ENCODE measurements at regions not wholly inside any gene's neighbourhood (a gene's known extent, or its start where the extent isn't known, plus 50 kb on each side); places are given as distances from the start of the nearest gene placed in this dataset.

DNA sequence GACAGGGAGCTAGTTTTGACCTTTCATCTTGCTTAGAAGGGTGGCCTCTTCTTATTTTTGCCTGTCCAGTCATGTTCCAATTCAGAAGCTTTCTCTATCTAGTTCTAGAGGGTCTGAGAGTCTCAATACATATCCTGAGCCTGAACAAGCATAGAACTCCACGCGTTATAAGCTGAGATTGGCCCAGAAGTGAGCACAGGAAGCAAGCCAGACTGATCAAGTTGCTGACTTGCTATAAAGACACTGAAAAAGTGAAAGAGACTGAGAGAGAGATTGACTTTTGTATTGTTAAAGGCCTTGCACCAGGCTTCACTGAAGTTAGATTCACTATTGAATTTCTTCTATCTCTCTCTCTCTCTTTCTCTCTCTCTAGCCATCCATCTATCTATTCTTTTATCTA is 142.7 kb upstream of the DOCK10 start:
- Histone ChIP-seq H2BK12ac (ENCODE audit: low read length in 2 of 2) (no peak overlapping the region), H3K4ac (ENCODE audit: low read depth in 1 of 2, low read length in 2 of 2) (no peak overlapping the region), H3K9me3 (ENCODE audit: control insufficient read depth, low read length) (no peaks in the 10 kb centered on the region), H3K27ac (ENCODE audit: low read length, poor library complexity, severe bottlenecking) (no peak overlapping the region), H2AK5ac (ENCODE audit: low read length, severe bottlenecking) (no peak overlapping the region), H3K4me3 (ENCODE audit: insufficient read depth in 1 of 2, low read depth in 1 of 2, low read length in 2 of 2) (no peak overlapping the region), H2BK15ac (ENCODE audit: low read depth, poor library complexity, severe bottlenecking) (no peak overlapping the region), H4K8ac (ENCODE audit: low read length) (no peak overlapping the region), H3K23ac (ENCODE audit: low read length in 2 of 2) (no peak overlapping the region), H3K18ac (ENCODE audit: low read depth in 1 of 2, low read length in 2 of 2) (no peak overlapping the region), H2AFZ (ENCODE audit: low read depth, low read length) (no peak overlapping the region), H3K27me3 (ENCODE audit: control insufficient read depth in 1 of 2, insufficient read depth in 1 of 2, low read length in 2 of 2) (no peaks in the 10 kb centered on the region), H3K36me3 (ENCODE audit: control insufficient read depth in 1 of 2, insufficient read depth in 2 of 2, low read depth in 1 of 2, low read length in 2 of 2) (no peaks in the 10 kb centered on the region), H3K79me1 (replicated peaks; ENCODE audit: low read length, poor library complexity, severe bottlenecking) (no peaks in the 10 kb centered on the region), H3K4me2 (ENCODE audit: low read length, poor library complexity, severe bottlenecking) (no peak overlapping the region), H4K91ac (ENCODE audit: low read length) (no peak overlapping the region), H2BK5ac (ENCODE audit: low read depth, low read length, poor library complexity, severe bottlenecking) (no peak overlapping the region), H3K9ac (ENCODE audit: low read length) (no peak overlapping the region), H2BK120ac (ENCODE audit: low read depth, low read length) (no peak overlapping the region), H3K14ac (ENCODE audit: low read length in 2 of 2) (no peak overlapping the region), H3K4me1 (ENCODE audit: control insufficient read depth, insufficient read depth, low read depth, low read length) (no peaks in the 10 kb centered on the region)
- WGBS = 93% methylated on average over 2 of the region's 2 CpGs
- DNase-seq = no peak

GRCh38 chr2:225182126-225182525 is 139.9 kb upstream of the DOCK10 start:
- no peaks in the 10 kb centered on the region for H3K9me3 ChIP-seq (ENCODE audit: control insufficient read depth, low read length)
- H3K4ac ChIP-seq (ENCODE audit: low read depth in 1 of 2, low read length in 2 of 2) = no peak overlapping the region
- no peak overlapping the region for H3K23ac ChIP-seq (ENCODE audit: low read length in 2 of 2)
- H3K4me3 ChIP-seq (ENCODE audit: insufficient read depth in 1 of 2, low read depth in 1 of 2, low read length in 2 of 2) = no peak overlapping the region
- no peak overlapping the region for H3K14ac ChIP-seq (ENCODE audit: low read length in 2 of 2)
- no peak overlapping the region for H2BK5ac ChIP-seq (ENCODE audit: low read depth, low read length, poor library complexity, severe bottlenecking)
- no peak overlapping the region for H3K18ac ChIP-seq (ENCODE audit: low read depth in 1 of 2, low read length in 2 of 2)
- H2BK120ac ChIP-seq (ENCODE audit: low read depth, low read length) = no peak overlapping the region
- H3K79me1 ChIP-seq (replicated peaks; ENCODE audit: low read length, poor library complexity, severe bottlenecking) = no peaks in the 10 kb centered on the region
- H2BK12ac ChIP-seq (ENCODE audit: low read length in 2 of 2) = no peak overlapping the region
- no peaks in the 10 kb centered on the region for H3K36me3 ChIP-seq (ENCODE audit: control insufficient read depth in 1 of 2, insufficient read depth in 2 of 2, low read depth in 1 of 2, low read length in 2 of 2)
- H3K9ac ChIP-seq (ENCODE audit: low read length) = no peak overlapping the region
- no peak overlapping the region for H2BK15ac ChIP-seq (ENCODE audit: low read depth, poor library complexity, severe bottlenecking)
- H2AFZ ChIP-seq (ENCODE audit: low read depth, low read length) = no peak overlapping the region
- H3K4me1 ChIP-seq (ENCODE audit: control insufficient read depth, insufficient read depth, low read depth, low read length) = peaks cover 2% of the 10 kb centered on the region
- no peak overlapping the region for H2AK5ac ChIP-seq (ENCODE audit: low read length, severe bottlenecking)
- H3K27me3 ChIP-seq (ENCODE audit: control insufficient read depth in 1 of 2, insufficient read depth in 1 of 2, low read length in 2 of 2) = no peaks in the 10 kb centered on the region
- no peak overlapping the region for H4K8ac ChIP-seq (ENCODE audit: low read length)
- no peak for DNase-seq
- no peak overlapping the region for H4K91ac ChIP-seq (ENCODE audit: low read length)
- H3K27ac ChIP-seq (ENCODE audit: low read length, poor library complexity, severe bottlenecking) = no peak overlapping the region
- no peak overlapping the region for H3K4me2 ChIP-seq (ENCODE audit: low read length, poor library complexity, severe bottlenecking)
- no CpG with 5 or more reads among the region's 1 CpG for WGBS

DNA sequence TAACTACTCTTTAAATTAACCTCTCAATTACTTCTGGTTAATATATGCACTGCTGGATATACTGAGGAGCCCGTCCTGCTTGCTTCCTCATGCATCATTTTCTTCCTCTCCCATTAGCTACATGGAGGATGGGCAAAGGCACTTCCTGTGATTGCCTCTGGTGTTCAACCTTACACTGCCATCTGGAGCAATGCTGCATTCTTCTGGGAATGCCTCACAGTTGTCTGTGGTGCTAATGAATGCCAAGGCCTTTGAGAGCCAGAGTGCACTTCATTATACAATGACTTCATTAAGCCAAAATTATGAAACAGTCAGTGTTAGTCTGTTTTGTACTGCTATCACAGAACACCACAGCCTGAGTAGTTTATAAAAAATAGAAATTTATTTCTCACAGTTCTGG is 134.8 kb upstream of the DOCK10 start:
- Histone ChIP-seq H2AFZ (ENCODE audit: low read depth, low read length) (no peak overlapping the region), H4K8ac (ENCODE audit: low read length) (no peak overlapping the region), H3K9me3 (ENCODE audit: control insufficient read depth, low read length) (no peaks in the 10 kb centered on the region), H3K27ac (ENCODE audit: low read length, poor library complexity, severe bottlenecking) (peak overlapping the region; percentile 28), H3K36me3 (ENCODE audit: control insufficient read depth in 1 of 2, insufficient read depth in 2 of 2, low read depth in 1 of 2, low read length in 2 of 2) (no peaks in the 10 kb centered on the region), H2AK5ac (ENCODE audit: low read length, severe bottlenecking) (no peak overlapping the region), H2BK120ac (ENCODE audit: low read depth, low read length) (no peak overlapping the region), H2BK12ac (ENCODE audit: low read length in 2 of 2) (no peak overlapping the region), H3K4me3 (ENCODE audit: insufficient read depth in 1 of 2, low read depth in 1 of 2, low read length in 2 of 2) (no peak overlapping the region), H3K27me3 (ENCODE audit: control insufficient read depth in 1 of 2, insufficient read depth in 1 of 2, low read length in 2 of 2) (no peaks in the 10 kb centered on the region), H3K4me1 (ENCODE audit: control insufficient read depth, insufficient read depth, low read depth, low read length) (peaks cover 2% of the 10 kb centered on the region), H2BK15ac (ENCODE audit: low read depth, poor library complexity, severe bottlenecking) (no peak overlapping the region), H2BK5ac (ENCODE audit: low read depth, low read length, poor library complexity, severe bottlenecking) (no peak overlapping the region), H4K91ac (ENCODE audit: low read length) (no peak overlapping the region), H3K4me2 (ENCODE audit: low read length, poor library complexity, severe bottlenecking) (no peak overlapping the region), H3K14ac (ENCODE audit: low read length in 2 of 2) (no peak overlapping the region), H3K9ac (ENCODE audit: low read length) (no peak overlapping the region), H3K18ac (ENCODE audit: low read depth in 1 of 2, low read length in 2 of 2) (no peak overlapping the region), H3K79me1 (replicated peaks; ENCODE audit: low read length, poor library complexity, severe bottlenecking) (no peaks in the 10 kb centered on the region), H3K4ac (ENCODE audit: low read depth in 1 of 2, low read length in 2 of 2) (no peak overlapping the region), H3K23ac (ENCODE audit: low read length in 2 of 2) (no peak overlapping the region)
- DNase-seq = peak; percentile 43
- 67% methylated on average over 1 of the region's 1 CpG for WGBS

DNA sequence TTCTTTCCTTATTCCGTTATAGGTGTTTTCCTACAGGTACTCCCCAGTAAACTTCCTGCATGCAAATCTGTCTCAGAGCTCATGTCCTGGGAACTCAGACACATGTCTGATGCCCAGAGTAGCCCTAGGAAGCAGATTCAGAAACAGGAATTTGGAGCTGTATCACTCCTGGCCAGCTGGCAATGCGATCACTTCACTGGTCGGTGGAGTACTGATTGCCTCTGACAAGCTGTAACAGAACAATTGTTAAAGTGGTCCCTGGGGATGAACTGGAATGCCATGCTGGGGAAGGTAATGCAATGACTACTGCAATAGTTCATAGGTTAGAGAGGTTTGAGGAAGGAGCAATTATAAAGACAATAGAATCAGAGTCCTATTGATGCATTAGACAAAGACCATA is 131.6 kb upstream of the DOCK10 start:
- Histone ChIP-seq H2BK15ac (ENCODE audit: low read depth, poor library complexity, severe bottlenecking) (no peak overlapping the region), H3K4ac (ENCODE audit: low read depth in 1 of 2, low read length in 2 of 2) (no peak overlapping the region), H3K9ac (ENCODE audit: low read length) (no peak overlapping the region), H3K4me2 (ENCODE audit: low read length, poor library complexity, severe bottlenecking) (no peak overlapping the region), H2AFZ (ENCODE audit: low read depth, low read length) (no peak overlapping the region), H3K9me3 (ENCODE audit: control insufficient read depth, low read length) (no peaks in the 10 kb centered on the region), H4K91ac (ENCODE audit: low read length) (no peak overlapping the region), H3K27ac (ENCODE audit: low read length, poor library complexity, severe bottlenecking) (no peak overlapping the region), H2BK120ac (ENCODE audit: low read depth, low read length) (no peak overlapping the region), H4K8ac (ENCODE audit: low read length) (no peak overlapping the region), H2BK5ac (ENCODE audit: low read depth, low read length, poor library complexity, severe bottlenecking) (no peak overlapping the region), H2BK12ac (ENCODE audit: low read length in 2 of 2) (no peak overlapping the region), H3K14ac (ENCODE audit: low read length in 2 of 2) (no peak overlapping the region), H3K79me1 (replicated peaks; ENCODE audit: low read length, poor library complexity, severe bottlenecking) (no peaks in the 10 kb centered on the region), H3K36me3 (ENCODE audit: control insufficient read depth in 1 of 2, insufficient read depth in 2 of 2, low read depth in 1 of 2, low read length in 2 of 2) (no peaks in the 10 kb centered on the region), H3K23ac (ENCODE audit: low read length in 2 of 2) (no peak overlapping the region), H3K4me1 (ENCODE audit: control insufficient read depth, insufficient read depth, low read depth, low read length) (peaks cover 2% of the 10 kb centered on the region), H3K18ac (ENCODE audit: low read depth in 1 of 2, low read length in 2 of 2) (no peak overlapping the region), H3K27me3 (ENCODE audit: control insufficient read depth in 1 of 2, insufficient read depth in 1 of 2, low read length in 2 of 2) (peaks cover 0 to 15% of the 10 kb centered on the region in 2 experiments), H2AK5ac (ENCODE audit: low read length, severe bottlenecking) (no peak overlapping the region), H3K4me3 (ENCODE audit: insufficient read depth in 1 of 2, low read depth in 1 of 2, low read length in 2 of 2) (no peak overlapping the region)
- WGBS = 78% methylated on average over 3 of the region's 3 CpGs
- DNase-seq = no peak

All from mesenchymal stem cell (in vitro differentiated cells and primary cell).